ENCODE measurements at regions not wholly inside any gene's neighbourhood (a gene's known extent, or its start where the extent isn't known, plus 50 kb on each side); places are given as distances from the start of the nearest gene placed in this dataset.

GRCh38 chr12:89796798-89797382 lies 88.3 kb upstream of the ATP2B1 start:
- no peak for TF ChIP-seq CTCF (IDR thresholded peaks at IDR 0.05)
- no peak for TF ChIP-seq POLR2A (IDR thresholded peaks at IDR 0.05)

Measured in thyroid gland (tissue), 4 donors.